Spleen (tissue), 7 donors: ENCODE measurements at regions not wholly inside any gene's neighbourhood (a gene's known extent, or its start where the extent isn't known, plus 50 kb on each side); places are given as distances from the start of the nearest gene placed in this dataset.

Experiments
- CTCF ChIP-seq, 11 experiments: fragments of 200-600 bp in 7 of 11; fragments of 450-650 bp in 4 of 11; sonication (generic) in 4 of 11; IDR thresholded peaks in 8 of 11; conservative IDR thresholded peaks in 3 of 11; 1 replicate in 7 of 11; 2 replicates in 4 of 11; pipeline versions ENCODE4 v1.4.0 to v1.8.0; 2016 to 2021; ENCODE audit warnings: antibody characterized with exemption in 11 of 11, inconsistent platforms in 4 of 11, mild to moderate bottlenecking in 1 of 11
- POLR2A ChIP-seq, 3 donors: fragments of 450-650 bp; IDR thresholded peaks; one replicate each; pipeline ENCODE4 v1.5.1; 2017; ENCODE audit warnings: antibody characterized with exemption in 3 of 3, mild to moderate bottlenecking in 1 of 3
- donor health status: DM: no; HTN: no; CAD: no; lungs with moderate emphysema.
- donor health status: DM: no; HTN: no; CAD: no.
- donor health status: DM: no; HTN: no; CAD: no.

- TF ChIP-seq CTCF (IDR thresholded peaks at IDR 0.05 in 8 of 11, conservative IDR thresholded peaks at IDR 0.05 in 3 of 11) = no peak
- no peak for TF ChIP-seq POLR2A (IDR thresholded peaks at IDR 0.05)
Observed at GRCh38 chr4:4952273-4952672, 67.0 kb downstream of the CYTL1 start.
